K562 (cell line): ENCODE measurements at regions not wholly inside any gene's neighbourhood (a gene's known extent, or its start where the extent isn't known, plus 50 kb on each side); places are given as distances from the start of the nearest gene placed in this dataset.

ENCODE experiments used
- ATAC-seq: fragments of 200-7000 bp; cut with Tn5 transposase; 3 replicates; pipeline ENCODE4 v1.9.1; 2020; ENCODE audit warnings: moderate library complexity
- BruUV-seq: library from RNA; stranded (reverse); fragments of 400-500 nt; replicated peaks from 2 replicates; lab custom pipeline; 2021; lab: Mats Ljungman, UMichigan
- CTCF ChIA-PET: fragments of 300-600 bp; formaldehyde crosslinking; extraction: SDS; loops from one replicate; lab custom pipeline; 2021; ENCODE audit warnings: low intra/inter-chr PET ratio; lab: Yijun Ruan, JAX
- POLR2A ChIA-PET: fragments of 300-600, 350-650 bp; sonication (Branson Sonifier 250); formaldehyde crosslinking; extraction: SDS; loops from one replicate; lab custom pipeline; 2021; ENCODE audit warnings: antibody characterized with exemption, inconsistent platforms; lab: Yijun Ruan, JAX
- DNase-seq, 4 experiments: peaks; one replicate each; pipeline versions ENCODE4 v3.0.0 to v3.0.0-alpha.2; 2011 to 2018; ENCODE audit warnings: low spot score in 3 of 4, mixed read lengths in 3 of 4; ENCODE audit errors: extremely low read depth in 1 of 4
- FAIRE-seq: peaks from 2 replicates; lab custom pipeline; 2011; peaks lifted over from hg19 to GRCh38; lab: Jason Lieb, UNC
- H2AFZ ChIP-seq: 2 replicates; pipeline ENCODE4 v1.6.0; 2011; ENCODE audit warnings: low read depth, low read length, control low read depth, inconsistent platforms
- H3K27ac ChIP-seq: fragments of 200-600 bp; 3 replicates; pipeline ENCODE4 v1.8.0; 2011; ENCODE audit warnings: low read depth, mild to moderate bottlenecking, control low read depth, inconsistent platforms, low read length, moderate library complexity, mixed read lengths; ENCODE audit errors: extremely low read depth
- H3K27me3 ChIP-seq, 2 experiments: fragments of 300-600 bp in 1 of 2; 2 replicates in 1 of 2; 3 replicates in 1 of 2; pipeline versions ENCODE4 v1.6.0 to v1.8.0; 2011; ENCODE audit warnings: inconsistent platforms in 2 of 2, low read length in 2 of 2, mild to moderate bottlenecking in 1 of 2, mixed read lengths in 1 of 2, moderate library complexity in 1 of 2; ENCODE audit not compliant: control insufficient read depth in 2 of 2, insufficient read depth in 2 of 2
- H3K36me3 ChIP-seq: fragments of 300-600 bp; 3 replicates; pipeline ENCODE4 v1.8.0; 2011; ENCODE audit warnings: mild to moderate bottlenecking, low read length, inconsistent platforms; ENCODE audit not compliant: control insufficient read depth, insufficient read depth
- H3K4me1 ChIP-seq, 2 experiments: fragments of 200-600 bp in 1 of 2; replicated peaks in 1 of 2; 2 replicates in 1 of 2; 3 replicates in 1 of 2; pipeline versions ENCODE4 v1.5.1 to v1.8.0; 2011; ENCODE audit warnings: inconsistent platforms in 2 of 2, low read length in 2 of 2, mild to moderate bottlenecking in 1 of 2, mixed read lengths in 1 of 2, moderate library complexity in 1 of 2; ENCODE audit not compliant: control insufficient read depth in 2 of 2, insufficient read depth in 2 of 2
- H3K4me2 ChIP-seq: 2 replicates; pipeline ENCODE4 v1.6.1; 2011; ENCODE audit warnings: low read length, control low read depth, inconsistent platforms, mixed read lengths; ENCODE audit not compliant: insufficient read depth
- H3K4me3 ChIP-seq: fragments of 200-600 bp; sonication (generic), shearing (Covaris generic); 2 replicates; pipeline ENCODE4 v1.5.1; 2016; ENCODE audit warnings: control low read depth, inconsistent platforms
- H3K79me2 ChIP-seq: fragments of 200-600 bp; 3 replicates; pipeline ENCODE4 v1.8.0; 2011; ENCODE audit warnings: low read length, inconsistent platforms; ENCODE audit not compliant: control insufficient read depth, insufficient read depth
- H3K9ac ChIP-seq, 2 experiments: 2 replicates each; pipeline versions ENCODE4 v1.6.0 to v1.6.1; 2011; ENCODE audit warnings: low read depth in 2 of 2, low read length in 2 of 2, control low read depth in 1 of 2, inconsistent platforms in 1 of 2, mild to moderate bottlenecking in 1 of 2, mixed read lengths in 1 of 2; ENCODE audit not compliant: insufficient read depth in 1 of 2
- H3K9me1 ChIP-seq: one replicate; pipeline ENCODE4 v1.6.0; 2011; ENCODE audit warnings: inconsistent platforms, mild to moderate bottlenecking, low read length, moderate library complexity; ENCODE audit not compliant: control insufficient read depth, insufficient read depth
- H3K9me3 ChIP-seq: replicated peaks from 2 replicates; pipeline ENCODE4 v1.5.1; 2011; ENCODE audit warnings: low read depth, low read length, inconsistent platforms; ENCODE audit not compliant: control insufficient read depth, insufficient read depth
- H4K20me1 ChIP-seq: replicated peaks from 2 replicates; pipeline ENCODE4 v1.6.1; 2011; ENCODE audit warnings: low read length, inconsistent platforms, mixed read lengths; ENCODE audit not compliant: control insufficient read depth, insufficient read depth
- CBFB ChIP-seq: sonication (generic); formaldehyde crosslinking; IDR thresholded peaks from 2 replicates; pipeline ENCODE4 v1.4.0; 2020; ENCODE audit warnings: mild to moderate bottlenecking, missing genetic modification reagents
- EGR1 ChIP-seq: fragments of 450-650 bp; conservative IDR thresholded peaks from 2 replicates; pipeline ENCODE4 v1.6.1; 2017; ENCODE audit warnings: mild to moderate bottlenecking
- EWSR1 ChIP-seq: fragments of 450-650 bp; IDR thresholded peaks from 2 replicates; pipeline ENCODE4 v1.6.1; 2018; ENCODE audit warnings: borderline replicate concordance, mild to moderate bottlenecking, low read depth, moderate library complexity; ENCODE audit not compliant: partially characterized antibody
- FOSL1 ChIP-seq: fragments of 200-800 bp; sonication (Bioruptor generic); conservative IDR thresholded peaks from 2 replicates; pipeline ENCODE4 v1.6.1; 2016; ENCODE audit warnings: missing genetic modification characterization, missing compliant biosample characterization
- HNRNPUL1 ChIP-seq: fragments of 200-400 bp; formaldehyde crosslinking; IDR thresholded peaks from 2 replicates; pipeline ENCODE4 v1.6.1; 2017; ENCODE audit warnings: low read length
- IRF2 ChIP-seq: sonication (generic); formaldehyde crosslinking; IDR thresholded peaks from 2 replicates; pipeline ENCODE4 v1.8.1; 2022; ENCODE audit warnings: mild to moderate bottlenecking, missing genetic modification reagents
- SAFB ChIP-seq: fragments of 200-400 bp; formaldehyde crosslinking; IDR thresholded peaks from 2 replicates; pipeline ENCODE4 v1.6.1; 2017; ENCODE audit warnings: low read depth, low read length, borderline replicate concordance
- SLC30A9 ChIP-seq: fragments of 250-450 bp; sonication (Bioruptor Pico); IDR thresholded peaks from 2 replicates; pipeline ENCODE4 v1.8.0; 2022; ENCODE audit warnings: mild to moderate bottlenecking, moderate library complexity
- SREBF2 ChIP-seq: sonication (generic); formaldehyde crosslinking; IDR thresholded peaks from 2 replicates; pipeline ENCODE4 v1.4.0; 2020; ENCODE audit warnings: mild to moderate bottlenecking, missing genetic modification reagents
- TCF3 ChIP-seq: sonication (generic); formaldehyde crosslinking; IDR thresholded peaks from 2 replicates; pipeline ENCODE4 v1.4.0; 2020; ENCODE audit warnings: mild to moderate bottlenecking, missing genetic modification reagents
- TSC22D4 ChIP-seq: fragments of 450-650 bp; IDR thresholded peaks from 2 replicates; pipeline ENCODE4 v1.6.1; 2016; ENCODE audit warnings: missing genetic modification characterization, missing biosample characterization, control low read depth
- ZNF764 ChIP-seq: fragments of 250-450 bp; sonication (Bioruptor Pico); IDR thresholded peaks from 2 replicates; pipeline ENCODE4 v1.4.0; 2020; ENCODE audit warnings: low read depth, mild to moderate bottlenecking, moderate library complexity
- in situ Hi-C: fragments of 300-500 bp; cut with MboI; formaldehyde crosslinking; loops from 4 replicates; pipeline ENCODE4 v1.15.0; 2018; ENCODE audit warnings: inconsistent platforms, mixed read lengths
- intact Hi-C: fragments of 100-400 bp; cut with micrococcal nuclease; formaldehyde crosslinking; loops from 2 replicates; pipeline ENCODE4 v1.14.2; 2022
- TF ChIP-seq, protein P1 (sequence below), 2 experiments: fragments of 450-650 bp; IDR thresholded peaks; 2 replicates each; pipeline ENCODE4 v1.6.1; 2016
- TF ChIP-seq, protein P2 (sequence below): fragments of 450-650 bp; IDR thresholded peaks from 2 replicates; pipeline ENCODE4 v1.6.1; 2016; ENCODE audit warnings: antibody characterized with exemption
- TF ChIP-seq, protein P3 (sequence below): fragments of 250-450 bp; sonication (Bioruptor Pico); IDR thresholded peaks from 2 replicates; pipeline ENCODE4 v1.5.0; 2021
- TF ChIP-seq, protein P4 (sequence below): sonication (generic); formaldehyde crosslinking; IDR thresholded peaks from 2 replicates; pipeline ENCODE4 v1.8.0; 2022; ENCODE audit warnings: mild to moderate bottlenecking, missing genetic modification reagents

DNA sequence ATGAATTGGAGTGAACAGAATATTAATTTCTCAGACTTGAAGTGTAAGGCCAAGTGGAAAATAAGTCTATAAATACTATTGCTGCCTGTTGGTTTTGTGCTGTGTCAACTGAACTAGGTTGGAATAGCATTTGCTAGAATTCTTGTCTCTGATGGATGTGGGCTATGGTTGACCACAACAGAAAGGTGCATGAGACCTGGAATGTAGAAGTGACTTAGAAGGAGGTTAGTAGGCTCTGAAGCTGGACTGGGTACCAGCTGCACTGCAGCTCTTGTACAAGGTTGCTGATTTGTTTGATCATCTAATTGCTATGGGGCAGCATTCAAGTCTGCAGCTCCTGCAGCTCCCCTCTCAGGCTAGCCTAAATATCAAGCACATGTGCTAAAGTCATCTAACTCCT is 479.0 kb upstream of the NRSN1 start:
- H3K9me3 ChIP-seq: no peaks in the 10 kb centered on the region; the same call in 1 of the 2 replicates
- H3K36me3 ChIP-seq: no peaks in the 10 kb centered on the region
- ChIA-PET POLR2A (no interaction called here), CTCF (no interaction called here)
- H2AFZ ChIP-seq: no peak overlapping the region
- in situ Hi-C loops (no loop called here), intact Hi-C loops (no loop called here)
- DNase-seq (no peak), ATAC-seq (no peak), FAIRE-seq (no peak)
- no peak overlapping the region for H3K9ac ChIP-seq
- no peak overlapping the region for H3K27ac ChIP-seq
- H3K4me1 ChIP-seq: no peaks in the 10 kb centered on the region
- H3K27me3 ChIP-seq: no peaks in the 10 kb centered on the region
- TF ChIP-seq, protein P1, sequence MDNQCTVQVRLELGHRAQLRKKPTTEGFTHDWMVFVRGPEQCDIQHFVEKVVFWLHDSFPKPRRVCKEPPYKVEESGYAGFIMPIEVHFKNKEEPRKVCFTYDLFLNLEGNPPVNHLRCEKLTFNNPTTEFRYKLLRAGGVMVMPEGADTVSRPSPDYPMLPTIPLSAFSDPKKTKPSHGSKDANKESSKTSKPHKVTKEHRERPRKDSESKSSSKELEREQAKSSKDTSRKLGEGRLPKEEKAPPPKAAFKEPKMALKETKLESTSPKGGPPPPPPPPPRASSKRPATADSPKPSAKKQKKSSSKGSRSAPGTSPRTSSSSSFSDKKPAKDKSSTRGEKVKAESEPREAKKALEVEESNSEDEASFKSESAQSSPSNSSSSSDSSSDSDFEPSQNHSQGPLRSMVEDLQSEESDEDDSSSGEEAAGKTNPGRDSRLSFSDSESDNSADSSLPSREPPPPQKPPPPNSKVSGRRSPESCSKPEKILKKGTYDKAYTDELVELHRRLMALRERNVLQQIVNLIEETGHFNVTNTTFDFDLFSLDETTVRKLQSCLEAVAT (IDR thresholded peaks at IDR 0.05): no peak
- TF ChIP-seq, protein P2, sequence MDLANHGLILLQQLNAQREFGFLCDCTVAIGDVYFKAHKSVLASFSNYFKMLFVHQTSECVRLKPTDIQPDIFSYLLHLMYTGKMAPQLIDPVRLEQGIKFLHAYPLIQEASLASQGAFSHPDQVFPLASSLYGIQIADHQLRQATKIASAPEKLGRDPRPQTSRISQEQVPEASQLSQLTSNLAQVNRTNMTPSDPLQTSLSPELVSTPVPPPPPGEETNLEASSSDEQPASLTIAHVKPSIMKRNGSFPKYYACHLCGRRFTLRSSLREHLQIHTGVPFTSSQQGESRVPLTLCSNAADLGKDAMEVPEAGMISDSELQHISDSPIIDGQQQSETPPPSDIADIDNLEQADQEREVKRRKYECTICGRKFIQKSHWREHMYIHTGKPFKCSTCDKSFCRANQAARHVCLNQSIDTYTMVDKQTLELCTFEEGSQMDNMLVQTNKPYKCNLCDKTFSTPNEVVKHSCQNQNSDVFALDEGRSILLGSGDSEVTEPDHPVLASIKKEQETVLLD: no peak
- TF ChIP-seq EWSR1: no peak
- TF ChIP-seq EGR1: no peak
- TF ChIP-seq, protein P3, sequence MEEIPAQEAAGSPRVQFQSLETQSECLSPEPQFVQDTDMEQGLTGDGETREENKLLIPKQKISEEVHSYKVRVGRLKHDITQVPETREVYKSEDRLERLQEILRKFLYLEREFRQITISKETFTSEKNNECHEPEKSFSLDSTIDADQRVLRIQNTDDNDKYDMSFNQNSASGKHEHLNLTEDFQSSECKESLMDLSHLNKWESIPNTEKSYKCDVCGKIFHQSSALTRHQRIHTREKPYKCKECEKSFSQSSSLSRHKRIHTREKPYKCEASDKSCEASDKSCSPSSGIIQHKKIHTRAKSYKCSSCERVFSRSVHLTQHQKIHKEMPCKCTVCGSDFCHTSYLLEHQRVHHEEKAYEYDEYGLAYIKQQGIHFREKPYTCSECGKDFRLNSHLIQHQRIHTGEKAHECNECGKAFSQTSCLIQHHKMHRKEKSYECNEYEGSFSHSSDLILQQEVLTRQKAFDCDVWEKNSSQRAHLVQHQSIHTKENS (CRISPR knock-in tag): no peak
- TF ChIP-seq, protein P4, sequence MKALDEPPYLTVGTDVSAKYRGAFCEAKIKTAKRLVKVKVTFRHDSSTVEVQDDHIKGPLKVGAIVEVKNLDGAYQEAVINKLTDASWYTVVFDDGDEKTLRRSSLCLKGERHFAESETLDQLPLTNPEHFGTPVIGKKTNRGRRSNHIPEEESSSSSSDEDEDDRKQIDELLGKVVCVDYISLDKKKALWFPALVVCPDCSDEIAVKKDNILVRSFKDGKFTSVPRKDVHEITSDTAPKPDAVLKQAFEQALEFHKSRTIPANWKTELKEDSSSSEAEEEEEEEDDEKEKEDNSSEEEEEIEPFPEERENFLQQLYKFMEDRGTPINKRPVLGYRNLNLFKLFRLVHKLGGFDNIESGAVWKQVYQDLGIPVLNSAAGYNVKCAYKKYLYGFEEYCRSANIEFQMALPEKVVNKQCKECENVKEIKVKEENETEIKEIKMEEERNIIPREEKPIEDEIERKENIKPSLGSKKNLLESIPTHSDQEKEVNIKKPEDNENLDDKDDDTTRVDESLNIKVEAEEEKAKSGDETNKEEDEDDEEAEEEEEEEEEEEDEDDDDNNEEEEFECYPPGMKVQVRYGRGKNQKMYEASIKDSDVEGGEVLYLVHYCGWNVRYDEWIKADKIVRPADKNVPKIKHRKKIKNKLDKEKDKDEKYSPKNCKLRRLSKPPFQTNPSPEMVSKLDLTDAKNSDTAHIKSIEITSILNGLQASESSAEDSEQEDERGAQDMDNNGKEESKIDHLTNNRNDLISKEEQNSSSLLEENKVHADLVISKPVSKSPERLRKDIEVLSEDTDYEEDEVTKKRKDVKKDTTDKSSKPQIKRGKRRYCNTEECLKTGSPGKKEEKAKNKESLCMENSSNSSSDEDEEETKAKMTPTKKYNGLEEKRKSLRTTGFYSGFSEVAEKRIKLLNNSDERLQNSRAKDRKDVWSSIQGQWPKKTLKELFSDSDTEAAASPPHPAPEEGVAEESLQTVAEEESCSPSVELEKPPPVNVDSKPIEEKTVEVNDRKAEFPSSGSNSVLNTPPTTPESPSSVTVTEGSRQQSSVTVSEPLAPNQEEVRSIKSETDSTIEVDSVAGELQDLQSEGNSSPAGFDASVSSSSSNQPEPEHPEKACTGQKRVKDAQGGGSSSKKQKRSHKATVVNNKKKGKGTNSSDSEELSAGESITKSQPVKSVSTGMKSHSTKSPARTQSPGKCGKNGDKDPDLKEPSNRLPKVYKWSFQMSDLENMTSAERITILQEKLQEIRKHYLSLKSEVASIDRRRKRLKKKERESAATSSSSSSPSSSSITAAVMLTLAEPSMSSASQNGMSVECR: no peak
- no peak for TF ChIP-seq IRF2 (CRISPR knock-in tag)
- no peak for TF ChIP-seq SREBF2 (CRISPR knock-in tag)
- TF ChIP-seq FOSL1: no peak
- no peak for TF ChIP-seq TSC22D4 (tag)
- TF ChIP-seq ZNF764 (CRISPR knock-in tag): no peak
- TF ChIP-seq HNRNPUL1: no peak
- TF ChIP-seq SLC30A9 (CRISPR knock-in tag): no peak
- no peak for TF ChIP-seq SAFB
- TF ChIP-seq TCF3 (CRISPR knock-in tag): no peak
- TF ChIP-seq CBFB (CRISPR knock-in tag): no peak
- no peak overlapping the region for H3K4me2 ChIP-seq
- no peaks in the 10 kb centered on the region for H3K79me2 ChIP-seq
- no peaks in the 10 kb centered on the region for H4K20me1 ChIP-seq
- no TSS peak for BruUV-seq
- no peak overlapping the region for H3K4me3 ChIP-seq
- H3K9me1 ChIP-seq: no peaks in the 10 kb centered on the region
